ENCODE measurements at regions not wholly inside any gene's neighbourhood (a gene's known extent, or its start where the extent isn't known, plus 50 kb on each side); places are given as distances from the start of the nearest gene placed in this dataset.

GRCh38 chrX:7399373-7399772 lies 251.4 kb upstream of the PUDP start:
- TF ChIP-seq CTCF (IDR thresholded peaks at IDR 0.05) = no peak
- TF ChIP-seq POLR2A (IDR thresholded peaks at IDR 0.05) = no peak
